Endothelial cell of umbilical vein (primary cell): ENCODE measurements at regions not wholly inside any gene's neighbourhood (a gene's known extent, or its start where the extent isn't known, plus 50 kb on each side); places are given as distances from the start of the nearest gene placed in this dataset. TPM values are rescaled to one million over a fixed set of nuclear protein-coding genes. Genes with fewer than 3 reads are reported as not detected.

ENCODE experiments used
- small RNA-seq: library from RNA; depleted of rRNA; stranded (forward); fragments of <200 nt; gene quantifications from one replicate; pipeline ENCODE3, GENCODE V24; 2012; ENCODE audit warnings: low replicate concordance, low read depth; ENCODE audit not compliant: insufficient read depth, insufficient read length

Small RNA genes lying in the stretch of these regions (small RNA-seq; reads per million reads assigned to genes)
- gene AC011416.2 (not detected), gene MRPS5P3 (not detected)
